ENCODE measurements at regions not wholly inside any gene's neighbourhood (a gene's known extent, or its start where the extent isn't known, plus 50 kb on each side); places are given as distances from the start of the nearest gene placed in this dataset.

GRCh38 chr19:14315433-14315832, 65.8 kb upstream of the ADGRE5 start:
- TF ChIP-seq CTCF (IDR thresholded peaks at IDR 0.05) (no peak), FOXP4 (CRISPR knock-in tag; IDR thresholded peaks at IDR 0.05) (no peak), ZNF121 (CRISPR knock-in tag; IDR thresholded peaks at IDR 0.05) (no peak), USF2 (CRISPR knock-in tag; IDR thresholded peaks at IDR 0.05) (no peak), SP1 (CRISPR knock-in tag; conservative IDR thresholded peaks at IDR 0.05) (no peak), HMGA2 (CRISPR knock-in tag; IDR thresholded peaks at IDR 0.05) (no peak), IRF2 (CRISPR knock-in tag; IDR thresholded peaks at IDR 0.05; ENCODE audit: borderline replicate concordance, low read depth) (no peak), E2F1 (CRISPR knock-in tag; IDR thresholded peaks at IDR 0.05) (no peak), USF1 (CRISPR knock-in tag; IDR thresholded peaks at IDR 0.05) (no peak), ATF1 (CRISPR knock-in tag; IDR thresholded peaks at IDR 0.05) (no peak), MAX (CRISPR knock-in tag; IDR thresholded peaks at IDR 0.05) (no peak)

All from WTC11 (cell line).